GM12891 (cell line): ENCODE measurements at regions not wholly inside any gene's neighbourhood (a gene's known extent, or its start where the extent isn't known, plus 50 kb on each side); places are given as distances from the start of the nearest gene placed in this dataset.

ENCODE experiments used
- DNase-seq: peaks from one replicate; pipeline ENCODE4 v3.0.0; 2011; ENCODE audit warnings: low spot score; ENCODE audit not compliant: insufficient read length
- FAIRE-seq: peaks from 2 replicates; lab custom pipeline; 2011; peaks lifted over from hg19 to GRCh38; lab: Jason Lieb, UNC
- PAX5 ChIP-seq: IDR thresholded peaks from 2 replicates; pipeline ENCODE4 v1.6.1; 2011; ENCODE audit warnings: low read length, moderate library complexity, mild to moderate bottlenecking; ENCODE audit not compliant: insufficient read depth, severe bottlenecking
- POLR2A ChIP-seq: IDR thresholded peaks from 2 replicates; pipeline ENCODE4 v1.6.1; 2011; ENCODE audit warnings: low read depth, low read length, control low read depth
- POLR2AphosphoS5 ChIP-seq: IDR thresholded peaks from 2 replicates; pipeline ENCODE4 v1.6.1; 2011; ENCODE audit warnings: low read depth, low read length, control low read depth
- POU2F2 ChIP-seq: IDR thresholded peaks from 2 replicates; pipeline ENCODE4 v1.6.1; 2011; ENCODE audit warnings: low read depth, mild to moderate bottlenecking, control low read depth, low read length, moderate library complexity
- SPI1 ChIP-seq: IDR thresholded peaks from 2 replicates; pipeline ENCODE4 v1.6.1; 2011; ENCODE audit warnings: low read depth, low read length, control low read depth
- TAF1 ChIP-seq: IDR thresholded peaks from 2 replicates; pipeline ENCODE4 v1.6.1; 2011; ENCODE audit warnings: low read depth, low read length, control low read depth

DNA sequence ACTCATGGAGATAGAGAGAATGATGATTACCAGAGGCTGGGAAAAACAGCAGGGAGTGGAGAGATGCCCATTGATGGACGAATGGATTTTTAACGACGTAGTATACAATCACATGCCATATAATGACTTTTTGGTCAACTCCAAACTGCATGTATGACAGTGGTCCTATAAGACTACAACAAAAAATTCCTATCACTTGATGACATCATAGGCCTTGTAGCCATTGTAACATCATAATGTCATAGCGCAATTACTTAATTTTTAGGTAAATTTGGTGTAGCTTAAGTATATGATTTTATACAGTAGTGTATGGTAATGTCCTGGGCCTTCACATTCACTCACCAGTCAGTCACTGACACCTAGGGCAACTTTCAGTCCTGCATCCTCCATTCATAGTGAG lies 264.3 kb downstream of the RAP2B start:
- no peak for TF ChIP-seq SPI1
- no peak for DNase-seq
- FAIRE-seq: no peak

DNA sequence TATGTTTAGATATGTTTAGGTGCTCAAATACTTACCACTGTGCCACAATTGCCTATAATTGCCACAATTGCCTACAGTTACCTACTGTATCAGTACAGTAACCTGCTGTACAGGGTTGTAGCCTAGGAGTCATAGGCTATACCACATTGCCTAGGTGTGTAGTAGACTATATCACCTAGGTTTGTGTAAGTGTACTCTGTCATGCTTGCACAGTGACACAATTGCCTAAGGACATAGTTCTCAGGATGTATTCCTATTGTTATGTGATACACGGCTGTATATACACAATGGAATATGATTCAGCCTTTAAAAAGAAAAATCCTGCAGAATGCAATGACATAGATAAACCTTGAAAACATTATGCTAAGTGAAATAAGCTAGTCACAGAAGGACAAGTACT lies 264.8 kb downstream of the RAP2B start:
- FAIRE-seq: no peak
- TF ChIP-seq POLR2AphosphoS5: no peak
- no peak for TF ChIP-seq PAX5
- TF ChIP-seq TAF1: no peak
- no peak for TF ChIP-seq POLR2A
- TF ChIP-seq POU2F2: no peak
- TF ChIP-seq SPI1: no peak
- DNase-seq: no peak

DNA sequence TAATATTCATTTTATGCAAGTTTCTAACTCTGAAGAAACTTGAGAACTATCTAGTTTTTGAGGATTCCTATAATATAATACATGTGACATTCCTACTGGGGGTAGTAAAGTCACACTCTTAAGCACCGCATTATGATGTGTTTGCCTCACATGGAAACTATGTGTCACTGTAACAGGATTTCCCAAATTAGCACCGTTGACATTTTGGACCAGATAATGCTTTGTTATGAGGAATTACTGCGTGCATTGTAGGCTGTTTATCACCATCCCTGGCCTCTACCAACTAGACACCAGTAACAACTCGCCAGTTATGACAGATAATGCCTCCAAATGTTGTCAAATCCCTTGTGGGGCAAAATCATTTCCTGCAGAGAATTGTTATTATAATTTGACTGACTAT lies 267.8 kb downstream of the RAP2B start:
- FAIRE-seq (no peak), DNase-seq (no peak)
- TF ChIP-seq SPI1 (no peak), POLR2A (no peak), POLR2AphosphoS5 (no peak), TAF1 (no peak), POU2F2 (no peak), PAX5 (no peak)

DNA sequence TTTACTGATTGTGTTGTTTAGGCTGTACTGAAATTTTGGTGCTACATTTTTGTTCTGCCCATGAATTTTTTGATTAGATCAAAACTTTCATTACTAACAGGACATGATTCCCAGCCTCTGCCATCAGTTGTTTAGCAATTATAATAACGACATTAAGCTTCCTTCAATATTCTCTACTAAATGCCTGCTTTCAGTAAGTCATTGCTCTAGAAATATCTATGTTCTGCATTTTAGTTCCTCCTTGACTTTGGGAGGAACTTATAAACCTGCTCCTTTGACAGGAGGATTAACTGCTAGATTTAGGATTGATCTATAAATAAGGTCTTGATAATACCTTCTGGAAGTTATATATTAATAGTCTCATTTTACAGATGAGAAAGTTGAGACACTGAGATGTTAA lies 269.1 kb downstream of the RAP2B start:
- TF ChIP-seq PAX5: no peak
- TF ChIP-seq POLR2AphosphoS5: no peak
- TF ChIP-seq SPI1: no peak
- no peak for TF ChIP-seq TAF1
- TF ChIP-seq POLR2A: no peak
- no peak for FAIRE-seq

DNA sequence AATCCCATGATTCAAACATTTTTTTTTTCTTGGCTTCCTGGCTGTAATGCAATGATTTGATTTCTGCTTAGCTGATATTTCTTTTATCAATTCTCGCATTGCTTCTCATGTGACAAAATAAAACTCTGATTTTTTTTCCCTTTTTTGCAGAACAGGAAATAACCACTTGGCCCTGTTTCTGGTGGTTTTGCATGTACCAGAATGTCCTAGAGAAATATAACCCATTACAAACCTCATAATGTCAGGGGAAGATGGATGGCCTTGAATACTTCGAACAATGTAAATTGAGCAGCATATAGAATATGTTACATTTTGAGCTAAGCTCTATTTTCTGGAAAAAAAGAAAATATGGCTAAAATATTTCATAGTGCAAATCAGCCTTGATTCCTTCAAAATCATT lies 275.6 kb downstream of the RAP2B start:
- TF ChIP-seq TAF1: no peak
- TF ChIP-seq PAX5: no peak
- no peak for TF ChIP-seq SPI1
- no peak for TF ChIP-seq POU2F2
- TF ChIP-seq POLR2AphosphoS5: no peak
- no peak for TF ChIP-seq POLR2A
- DNase-seq: no peak
- no peak for FAIRE-seq

More for the DNA sequence above, 269.1 kb downstream of the RAP2B start:
- DNase-seq: no peak

DNA sequence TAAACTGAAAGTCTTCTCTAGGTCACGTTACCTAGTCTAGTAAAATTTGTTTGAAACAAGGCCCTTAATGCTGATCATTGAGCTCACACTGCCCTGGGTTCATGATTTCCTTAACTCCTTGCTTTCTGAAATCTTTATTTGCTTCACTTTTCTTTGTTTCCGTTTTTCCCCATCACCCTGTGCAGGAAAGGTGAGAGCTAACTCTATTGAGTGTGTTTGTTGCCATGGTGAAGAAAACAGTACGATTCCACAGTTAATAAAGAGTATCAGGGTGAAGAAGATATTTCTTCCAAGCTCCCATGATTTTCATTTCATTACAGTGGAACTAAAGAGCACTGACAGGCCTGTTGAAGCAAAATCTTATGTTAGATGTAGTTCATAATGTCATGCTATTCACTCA lies 276.2 kb downstream of the RAP2B start:
- DNase-seq (no peak), FAIRE-seq (no peak)
- no peak for TF ChIP-seq TAF1
- no peak for TF ChIP-seq POU2F2
- no peak for TF ChIP-seq SPI1
- TF ChIP-seq POLR2AphosphoS5: no peak
- TF ChIP-seq POLR2A: no peak
- TF ChIP-seq PAX5: no peak

DNA sequence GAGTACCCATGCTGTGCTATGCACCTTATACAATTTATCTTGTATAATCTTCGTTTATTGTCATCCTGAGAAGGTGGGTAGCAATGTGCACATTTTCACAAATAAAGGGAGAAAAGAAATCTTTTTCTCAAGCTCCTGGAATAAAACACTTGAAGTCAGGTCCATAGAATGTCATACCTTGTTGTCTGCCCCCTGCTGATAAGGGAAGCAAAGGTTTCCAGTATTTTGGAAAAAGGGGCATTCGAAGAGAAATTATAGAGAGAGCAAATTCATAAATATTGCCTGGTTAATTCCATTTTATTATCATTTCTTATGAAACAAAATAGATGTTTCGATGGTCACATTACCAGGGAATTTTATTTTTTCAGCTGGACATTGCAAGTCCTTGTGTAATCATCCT lies 277.8 kb downstream of the RAP2B start:
- no peak for FAIRE-seq
- no peak for DNase-seq
- no peak for TF ChIP-seq POLR2AphosphoS5
- TF ChIP-seq TAF1: no peak
- no peak for TF ChIP-seq POLR2A
- TF ChIP-seq PAX5: no peak
- TF ChIP-seq POU2F2: no peak
- TF ChIP-seq SPI1: no peak

DNA sequence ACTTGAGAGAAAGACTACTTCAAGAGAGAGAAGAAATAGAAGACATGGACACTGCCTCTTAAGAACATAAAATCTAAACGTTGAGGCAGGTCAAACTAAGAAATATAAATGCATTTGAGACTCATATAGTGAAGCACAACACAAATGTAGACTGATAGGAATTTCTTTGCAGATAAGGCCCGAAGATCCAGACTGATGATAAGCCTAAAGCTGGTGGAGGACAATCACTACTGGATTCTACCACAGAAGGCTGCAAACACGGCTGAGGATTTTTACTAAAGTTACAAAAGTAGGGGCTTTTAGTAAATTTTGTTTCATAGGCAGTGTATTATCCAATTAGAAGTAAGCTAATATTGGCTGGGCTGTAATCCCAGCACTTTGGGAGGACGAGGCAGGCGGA lies 278.3 kb downstream of the RAP2B start:
- no peak for FAIRE-seq
- no peak for DNase-seq
- TF ChIP-seq SPI1 (no peak), TAF1 (no peak), POU2F2 (no peak), POLR2A (no peak), POLR2AphosphoS5 (no peak), PAX5 (no peak)

DNA sequence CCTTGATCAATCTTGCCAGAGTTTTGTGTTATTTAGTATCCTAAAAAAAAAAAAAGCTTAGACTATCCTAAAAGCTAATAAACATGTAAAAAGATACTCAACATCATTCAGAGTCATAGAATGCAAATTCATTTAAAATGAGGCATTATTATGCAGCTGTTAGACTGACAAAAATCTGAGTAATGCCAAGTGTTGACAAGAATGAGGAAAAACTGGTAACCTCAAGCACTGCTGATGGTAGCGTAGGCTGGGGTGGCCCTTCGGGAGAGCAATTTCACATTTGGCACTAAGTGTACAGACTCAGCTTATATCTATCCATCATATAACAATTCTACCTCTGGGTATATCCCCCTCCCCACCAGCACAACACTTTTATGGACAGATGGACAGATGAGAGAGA lies 280.4 kb downstream of the RAP2B start:
- DNase-seq (no peak), FAIRE-seq (no peak)
- no peak for TF ChIP-seq POLR2A
- no peak for TF ChIP-seq SPI1
- no peak for TF ChIP-seq POU2F2
- TF ChIP-seq PAX5: no peak
- no peak for TF ChIP-seq POLR2AphosphoS5
- TF ChIP-seq TAF1: no peak

DNA sequence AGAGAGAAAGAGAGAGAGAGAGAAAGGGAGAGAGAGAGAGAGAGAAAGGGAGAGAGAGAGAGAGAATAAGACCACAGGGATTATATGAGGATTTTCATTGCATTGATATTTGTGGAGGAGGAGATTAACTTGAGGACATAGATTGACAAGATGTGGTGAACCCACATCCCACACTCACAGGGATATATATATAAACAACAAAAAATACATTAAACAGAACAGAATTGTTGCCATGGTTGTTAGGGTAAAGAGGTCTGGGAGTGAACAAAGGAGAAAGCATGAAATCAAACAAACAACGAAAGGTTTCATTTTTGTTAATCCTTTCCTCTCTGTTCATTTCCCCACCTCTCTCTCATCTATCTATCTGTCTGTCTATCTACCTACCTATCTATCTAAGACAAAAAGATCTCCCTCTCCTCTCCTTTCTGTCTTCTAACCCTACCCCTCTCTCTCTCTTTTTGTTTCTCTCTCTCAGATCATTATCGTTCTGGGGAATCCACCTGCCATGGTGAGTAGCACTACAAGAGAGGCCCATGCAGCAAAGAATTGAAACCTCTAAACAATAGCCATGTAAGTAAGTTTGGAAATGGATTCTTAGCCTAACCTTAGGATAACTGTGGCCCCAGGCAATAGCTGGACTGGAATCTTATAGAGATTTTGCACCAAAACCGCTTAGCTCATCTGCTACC lies 280.9 kb downstream of the RAP2B start:
- DNase-seq: no peak
- FAIRE-seq: no peak
- TF ChIP-seq TAF1 (no peak), POU2F2 (no peak), POLR2AphosphoS5 (no peak), POLR2A (no peak), PAX5 (no peak), SPI1 (no peak)

DNA sequence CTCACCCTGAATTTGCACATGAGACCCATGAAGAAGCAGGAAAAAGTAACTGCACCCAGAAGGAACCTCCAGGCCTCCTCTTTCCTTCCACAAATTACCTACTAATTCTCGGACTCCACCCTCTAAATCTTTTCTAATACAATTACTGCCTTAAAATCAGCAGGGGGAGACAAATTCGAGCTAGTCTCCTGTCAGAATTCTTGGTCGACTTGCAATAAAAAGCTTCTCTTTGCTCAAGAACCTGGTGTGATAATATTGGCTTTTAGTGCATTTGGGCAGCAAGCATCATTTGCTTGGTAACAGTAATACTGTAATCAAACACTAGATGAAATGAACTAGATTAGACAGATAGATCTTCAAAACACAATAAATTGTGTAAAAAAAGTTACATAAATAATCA lies 281.9 kb downstream of the RAP2B start:
- FAIRE-seq: no peak
- TF ChIP-seq POLR2AphosphoS5 (no peak), SPI1 (no peak)
- no peak for DNase-seq
